ENCODE measurements at regions not wholly inside any gene's neighbourhood (a gene's known extent, or its start where the extent isn't known, plus 50 kb on each side); places are given as distances from the start of the nearest gene placed in this dataset.

- TF ChIP-seq CTCF (conservative IDR thresholded peaks at IDR 0.05 in 1 of 2, IDR thresholded peaks at IDR 0.05 in 1 of 2; ENCODE audit: low read depth in 1 of 2, low read length in 2 of 2), result no peak
- TF ChIP-seq EZH2 (IDR thresholded peaks at IDR 0.05; ENCODE audit: low read length, missing control alignments), result no peak
Measured at GRCh38 chr5:136646915-136647314, 281.6 kb upstream of the TRPC7 start.
